ENCODE measurements at regions not wholly inside any gene's neighbourhood (a gene's known extent, or its start where the extent isn't known, plus 50 kb on each side); places are given as distances from the start of the nearest gene placed in this dataset.

DNA sequence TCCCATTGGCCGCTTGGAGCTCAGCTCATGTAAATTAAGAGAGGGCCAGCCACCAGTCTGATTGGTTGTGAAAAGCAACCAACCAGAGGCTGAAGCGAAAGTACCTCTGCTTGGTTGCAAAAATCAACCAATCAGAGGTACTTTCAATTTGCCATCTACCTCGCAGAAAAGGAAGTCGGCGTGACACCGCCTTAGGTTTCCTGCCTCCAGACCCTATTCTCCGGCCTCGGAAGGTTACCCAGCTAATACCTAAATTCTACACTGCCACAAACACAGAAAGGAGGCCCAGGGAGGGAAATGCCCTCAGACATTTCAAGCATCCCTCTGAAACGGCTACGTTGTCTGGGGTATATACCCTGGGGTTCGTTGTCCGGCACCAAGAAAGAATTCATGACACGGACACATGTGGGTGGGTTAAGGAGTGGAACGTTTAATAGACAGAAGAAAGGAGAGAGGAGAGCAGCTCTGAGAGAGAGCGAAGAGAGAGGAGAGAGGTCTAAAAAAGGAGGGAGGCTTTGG is 481.3 kb downstream of the TMEM114 start:
- TF ChIP-seq, protein P1, sequence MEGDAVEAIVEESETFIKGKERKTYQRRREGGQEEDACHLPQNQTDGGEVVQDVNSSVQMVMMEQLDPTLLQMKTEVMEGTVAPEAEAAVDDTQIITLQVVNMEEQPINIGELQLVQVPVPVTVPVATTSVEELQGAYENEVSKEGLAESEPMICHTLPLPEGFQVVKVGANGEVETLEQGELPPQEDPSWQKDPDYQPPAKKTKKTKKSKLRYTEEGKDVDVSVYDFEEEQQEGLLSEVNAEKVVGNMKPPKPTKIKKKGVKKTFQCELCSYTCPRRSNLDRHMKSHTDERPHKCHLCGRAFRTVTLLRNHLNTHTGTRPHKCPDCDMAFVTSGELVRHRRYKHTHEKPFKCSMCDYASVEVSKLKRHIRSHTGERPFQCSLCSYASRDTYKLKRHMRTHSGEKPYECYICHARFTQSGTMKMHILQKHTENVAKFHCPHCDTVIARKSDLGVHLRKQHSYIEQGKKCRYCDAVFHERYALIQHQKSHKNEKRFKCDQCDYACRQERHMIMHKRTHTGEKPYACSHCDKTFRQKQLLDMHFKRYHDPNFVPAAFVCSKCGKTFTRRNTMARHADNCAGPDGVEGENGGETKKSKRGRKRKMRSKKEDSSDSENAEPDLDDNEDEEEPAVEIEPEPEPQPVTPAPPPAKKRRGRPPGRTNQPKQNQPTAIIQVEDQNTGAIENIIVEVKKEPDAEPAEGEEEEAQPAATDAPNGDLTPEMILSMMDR (conservative IDR thresholded peaks at IDR 0.05; ENCODE audit: low read depth in 2 of 2): no peak
- TF ChIP-seq, protein P2, sequence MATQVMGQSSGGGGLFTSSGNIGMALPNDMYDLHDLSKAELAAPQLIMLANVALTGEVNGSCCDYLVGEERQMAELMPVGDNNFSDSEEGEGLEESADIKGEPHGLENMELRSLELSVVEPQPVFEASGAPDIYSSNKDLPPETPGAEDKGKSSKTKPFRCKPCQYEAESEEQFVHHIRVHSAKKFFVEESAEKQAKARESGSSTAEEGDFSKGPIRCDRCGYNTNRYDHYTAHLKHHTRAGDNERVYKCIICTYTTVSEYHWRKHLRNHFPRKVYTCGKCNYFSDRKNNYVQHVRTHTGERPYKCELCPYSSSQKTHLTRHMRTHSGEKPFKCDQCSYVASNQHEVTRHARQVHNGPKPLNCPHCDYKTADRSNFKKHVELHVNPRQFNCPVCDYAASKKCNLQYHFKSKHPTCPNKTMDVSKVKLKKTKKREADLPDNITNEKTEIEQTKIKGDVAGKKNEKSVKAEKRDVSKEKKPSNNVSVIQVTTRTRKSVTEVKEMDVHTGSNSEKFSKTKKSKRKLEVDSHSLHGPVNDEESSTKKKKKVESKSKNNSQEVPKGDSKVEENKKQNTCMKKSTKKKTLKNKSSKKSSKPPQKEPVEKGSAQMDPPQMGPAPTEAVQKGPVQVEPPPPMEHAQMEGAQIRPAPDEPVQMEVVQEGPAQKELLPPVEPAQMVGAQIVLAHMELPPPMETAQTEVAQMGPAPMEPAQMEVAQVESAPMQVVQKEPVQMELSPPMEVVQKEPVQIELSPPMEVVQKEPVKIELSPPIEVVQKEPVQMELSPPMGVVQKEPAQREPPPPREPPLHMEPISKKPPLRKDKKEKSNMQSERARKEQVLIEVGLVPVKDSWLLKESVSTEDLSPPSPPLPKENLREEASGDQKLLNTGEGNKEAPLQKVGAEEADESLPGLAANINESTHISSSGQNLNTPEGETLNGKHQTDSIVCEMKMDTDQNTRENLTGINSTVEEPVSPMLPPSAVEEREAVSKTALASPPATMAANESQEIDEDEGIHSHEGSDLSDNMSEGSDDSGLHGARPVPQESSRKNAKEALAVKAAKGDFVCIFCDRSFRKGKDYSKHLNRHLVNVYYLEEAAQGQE (IDR thresholded peaks at IDR 0.05; ENCODE audit: unreplicated experiment): no peak

Data from GM23338 (cell line).